H1 (cell line): ENCODE measurements at regions not wholly inside any gene's neighbourhood (a gene's known extent, or its start where the extent isn't known, plus 50 kb on each side); places are given as distances from the start of the nearest gene placed in this dataset.

Source experiments
- BCL11A ChIP-seq, 2 experiments: IDR thresholded peaks; one replicate each; pipeline ENCODE4 v1.6.1; 2011; ENCODE audit warnings: low read depth in 2 of 2, low read length in 2 of 2, mild to moderate bottlenecking in 2 of 2
- CBX5 ChIP-seq: fragments of 300-800, 300-1000 bp; sonication (generic); IDR thresholded peaks from 2 replicates; pipeline ENCODE4 v1.7.1; 2016; ENCODE audit warnings: antibody characterized with exemption, low read length, low read depth
- CBX8 ChIP-seq: fragments of 300-800, 300-1000 bp; sonication (generic); IDR thresholded peaks from 2 replicates; pipeline ENCODE4 v1.7.1; 2016; ENCODE audit warnings: low read depth, low read length, borderline replicate concordance
- EGR1 ChIP-seq: IDR thresholded peaks from 2 replicates; pipeline ENCODE4 v1.6.1; 2011; ENCODE audit warnings: low read depth, low read length, borderline replicate concordance
- KDM5A ChIP-seq: fragments of 200-600 bp; IDR thresholded peaks from 2 replicates; pipeline ENCODE4 v1.7.1; 2012; ENCODE audit warnings: mild to moderate bottlenecking, low read length, inconsistent platforms, mixed read lengths
- POU5F1 ChIP-seq: IDR thresholded peaks from 2 replicates; pipeline ENCODE4 v1.6.1; 2011; ENCODE audit warnings: low read depth, mild to moderate bottlenecking, low read length, moderate library complexity
- SIX5 ChIP-seq: IDR thresholded peaks from 2 replicates; pipeline ENCODE4 v1.6.1; 2011; ENCODE audit warnings: mild to moderate bottlenecking, low read depth, low read length
- SRF ChIP-seq: IDR thresholded peaks from 2 replicates; pipeline ENCODE4 v1.6.1; 2011; ENCODE audit warnings: mild to moderate bottlenecking, low read depth, low read length, moderate library complexity
- SUZ12 ChIP-seq: fragments of 200-600 bp; sonication (generic); IDR thresholded peaks from 2 replicates; pipeline ENCODE4 v1.6.1; 2012; ENCODE audit warnings: mild to moderate bottlenecking, inconsistent platforms, low read length, moderate library complexity, mixed read lengths
- YY1 ChIP-seq: IDR thresholded peaks from 2 replicates; pipeline ENCODE4 v1.6.1; 2011; ENCODE audit warnings: low read depth, mild to moderate bottlenecking, low read length
- ZNF274 ChIP-seq: IDR thresholded peaks from 2 replicates; pipeline ENCODE4 v1.7.0; 2012; ENCODE audit warnings: low read length, borderline replicate concordance; ENCODE audit errors: extremely low read depth
- TF ChIP-seq, protein P1 (sequence below): fragments of 300-600 bp; sonication (generic); IDR thresholded peaks from 2 replicates; pipeline ENCODE4 v1.7.1; 2012; ENCODE audit warnings: low read length, moderate library complexity, mild to moderate bottlenecking, inconsistent platforms; ENCODE audit not compliant: insufficient replicate concordance
- TF ChIP-seq, protein P2 (sequence below): IDR thresholded peaks from 2 replicates; pipeline ENCODE4 v1.6.1; 2012; ENCODE audit warnings: inconsistent platforms

DNA sequence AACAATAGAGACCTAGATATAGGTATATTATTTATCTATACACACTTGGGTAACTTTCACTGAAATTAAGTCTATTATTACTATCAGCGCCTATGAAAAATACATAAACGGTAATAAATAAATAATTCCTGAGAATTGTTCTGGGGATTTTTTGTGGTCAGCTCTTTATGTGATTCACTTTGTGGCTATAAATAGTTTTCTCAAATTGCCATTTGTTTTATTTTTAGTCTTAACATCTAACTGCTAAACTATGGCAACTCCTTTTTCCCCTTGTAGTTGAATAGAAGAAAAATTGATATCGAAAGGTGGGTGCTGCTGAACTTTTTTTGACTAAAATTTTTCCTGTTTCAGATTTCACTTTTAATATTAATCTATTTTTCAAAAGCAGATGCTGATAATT, 189.0 kb downstream of the VGLL3 start (continued):
- TF ChIP-seq, protein P1, sequence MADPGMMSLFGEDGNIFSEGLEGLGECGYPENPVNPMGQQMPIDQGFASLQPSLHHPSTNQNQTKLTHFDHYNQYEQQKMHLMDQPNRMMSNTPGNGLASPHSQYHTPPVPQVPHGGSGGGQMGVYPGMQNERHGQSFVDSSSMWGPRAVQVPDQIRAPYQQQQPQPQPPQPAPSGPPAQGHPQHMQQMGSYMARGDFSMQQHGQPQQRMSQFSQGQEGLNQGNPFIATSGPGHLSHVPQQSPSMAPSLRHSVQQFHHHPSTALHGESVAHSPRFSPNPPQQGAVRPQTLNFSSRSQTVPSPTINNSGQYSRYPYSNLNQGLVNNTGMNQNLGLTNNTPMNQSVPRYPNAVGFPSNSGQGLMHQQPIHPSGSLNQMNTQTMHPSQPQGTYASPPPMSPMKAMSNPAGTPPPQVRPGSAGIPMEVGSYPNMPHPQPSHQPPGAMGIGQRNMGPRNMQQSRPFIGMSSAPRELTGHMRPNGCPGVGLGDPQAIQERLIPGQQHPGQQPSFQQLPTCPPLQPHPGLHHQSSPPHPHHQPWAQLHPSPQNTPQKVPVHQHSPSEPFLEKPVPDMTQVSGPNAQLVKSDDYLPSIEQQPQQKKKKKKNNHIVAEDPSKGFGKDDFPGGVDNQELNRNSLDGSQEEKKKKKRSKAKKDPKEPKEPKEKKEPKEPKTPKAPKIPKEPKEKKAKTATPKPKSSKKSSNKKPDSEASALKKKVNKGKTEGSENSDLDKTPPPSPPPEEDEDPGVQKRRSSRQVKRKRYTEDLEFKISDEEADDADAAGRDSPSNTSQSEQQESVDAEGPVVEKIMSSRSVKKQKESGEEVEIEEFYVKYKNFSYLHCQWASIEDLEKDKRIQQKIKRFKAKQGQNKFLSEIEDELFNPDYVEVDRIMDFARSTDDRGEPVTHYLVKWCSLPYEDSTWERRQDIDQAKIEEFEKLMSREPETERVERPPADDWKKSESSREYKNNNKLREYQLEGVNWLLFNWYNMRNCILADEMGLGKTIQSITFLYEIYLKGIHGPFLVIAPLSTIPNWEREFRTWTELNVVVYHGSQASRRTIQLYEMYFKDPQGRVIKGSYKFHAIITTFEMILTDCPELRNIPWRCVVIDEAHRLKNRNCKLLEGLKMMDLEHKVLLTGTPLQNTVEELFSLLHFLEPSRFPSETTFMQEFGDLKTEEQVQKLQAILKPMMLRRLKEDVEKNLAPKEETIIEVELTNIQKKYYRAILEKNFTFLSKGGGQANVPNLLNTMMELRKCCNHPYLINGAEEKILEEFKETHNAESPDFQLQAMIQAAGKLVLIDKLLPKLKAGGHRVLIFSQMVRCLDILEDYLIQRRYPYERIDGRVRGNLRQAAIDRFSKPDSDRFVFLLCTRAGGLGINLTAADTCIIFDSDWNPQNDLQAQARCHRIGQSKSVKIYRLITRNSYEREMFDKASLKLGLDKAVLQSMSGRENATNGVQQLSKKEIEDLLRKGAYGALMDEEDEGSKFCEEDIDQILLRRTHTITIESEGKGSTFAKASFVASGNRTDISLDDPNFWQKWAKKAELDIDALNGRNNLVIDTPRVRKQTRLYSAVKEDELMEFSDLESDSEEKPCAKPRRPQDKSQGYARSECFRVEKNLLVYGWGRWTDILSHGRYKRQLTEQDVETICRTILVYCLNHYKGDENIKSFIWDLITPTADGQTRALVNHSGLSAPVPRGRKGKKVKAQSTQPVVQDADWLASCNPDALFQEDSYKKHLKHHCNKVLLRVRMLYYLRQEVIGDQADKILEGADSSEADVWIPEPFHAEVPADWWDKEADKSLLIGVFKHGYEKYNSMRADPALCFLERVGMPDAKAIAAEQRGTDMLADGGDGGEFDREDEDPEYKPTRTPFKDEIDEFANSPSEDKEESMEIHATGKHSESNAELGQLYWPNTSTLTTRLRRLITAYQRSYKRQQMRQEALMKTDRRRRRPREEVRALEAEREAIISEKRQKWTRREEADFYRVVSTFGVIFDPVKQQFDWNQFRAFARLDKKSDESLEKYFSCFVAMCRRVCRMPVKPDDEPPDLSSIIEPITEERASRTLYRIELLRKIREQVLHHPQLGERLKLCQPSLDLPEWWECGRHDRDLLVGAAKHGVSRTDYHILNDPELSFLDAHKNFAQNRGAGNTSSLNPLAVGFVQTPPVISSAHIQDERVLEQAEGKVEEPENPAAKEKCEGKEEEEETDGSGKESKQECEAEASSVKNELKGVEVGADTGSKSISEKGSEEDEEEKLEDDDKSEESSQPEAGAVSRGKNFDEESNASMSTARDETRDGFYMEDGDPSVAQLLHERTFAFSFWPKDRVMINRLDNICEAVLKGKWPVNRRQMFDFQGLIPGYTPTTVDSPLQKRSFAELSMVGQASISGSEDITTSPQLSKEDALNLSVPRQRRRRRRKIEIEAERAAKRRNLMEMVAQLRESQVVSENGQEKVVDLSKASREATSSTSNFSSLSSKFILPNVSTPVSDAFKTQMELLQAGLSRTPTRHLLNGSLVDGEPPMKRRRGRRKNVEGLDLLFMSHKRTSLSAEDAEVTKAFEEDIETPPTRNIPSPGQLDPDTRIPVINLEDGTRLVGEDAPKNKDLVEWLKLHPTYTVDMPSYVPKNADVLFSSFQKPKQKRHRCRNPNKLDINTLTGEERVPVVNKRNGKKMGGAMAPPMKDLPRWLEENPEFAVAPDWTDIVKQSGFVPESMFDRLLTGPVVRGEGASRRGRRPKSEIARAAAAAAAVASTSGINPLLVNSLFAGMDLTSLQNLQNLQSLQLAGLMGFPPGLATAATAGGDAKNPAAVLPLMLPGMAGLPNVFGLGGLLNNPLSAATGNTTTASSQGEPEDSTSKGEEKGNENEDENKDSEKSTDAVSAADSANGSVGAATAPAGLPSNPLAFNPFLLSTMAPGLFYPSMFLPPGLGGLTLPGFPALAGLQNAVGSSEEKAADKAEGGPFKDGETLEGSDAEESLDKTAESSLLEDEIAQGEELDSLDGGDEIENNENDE: no peak
- no peak for TF ChIP-seq KDM5A
- TF ChIP-seq SUZ12: no peak
- TF ChIP-seq YY1: no peak
- no peak for TF ChIP-seq SRF
- no peak for TF ChIP-seq BCL11A (IDR thresholded peaks at IDR 0.05; ENCODE audit: low read depth in 2 of 2, low read length in 2 of 2)
- no peak for TF ChIP-seq SIX5
- TF ChIP-seq ZNF274: no peak
- TF ChIP-seq, protein P2, sequence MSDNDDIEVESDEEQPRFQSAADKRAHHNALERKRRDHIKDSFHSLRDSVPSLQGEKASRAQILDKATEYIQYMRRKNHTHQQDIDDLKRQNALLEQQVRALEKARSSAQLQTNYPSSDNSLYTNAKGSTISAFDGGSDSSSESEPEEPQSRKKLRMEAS: no peak
- no peak for TF ChIP-seq CBX8
- no peak for TF ChIP-seq CBX5
- no peak for TF ChIP-seq EGR1
- TF ChIP-seq POU5F1: no peak
